A673 (cell line): ENCODE measurements at regions not wholly inside any gene's neighbourhood (a gene's known extent, or its start where the extent isn't known, plus 50 kb on each side); places are given as distances from the start of the nearest gene placed in this dataset.

Experiments used
- BruUV-seq: library from RNA; stranded (reverse); fragments of 400-500 nt; replicated peaks from 2 replicates; lab custom pipeline; 2021; lab: Mats Ljungman, UMichigan
- CTCF ChIA-PET: fragments of 300-600 bp; sonication (Branson Sonifier 250); formaldehyde crosslinking; loops from one replicate; lab custom pipeline; 2022; ENCODE audit warnings: antibody characterized with exemption; lab: Charles Lee
- POLR2A ChIA-PET: fragments of 300-600 bp; sonication (Branson Sonifier 250); formaldehyde crosslinking; loops from one replicate; lab custom pipeline; 2022; ENCODE audit warnings: antibody characterized with exemption; ENCODE audit not compliant: low non-redundant PET; lab: Charles Lee
- DNase-seq: peaks from one replicate; pipeline ENCODE4 v3.0.0-alpha.2; 2015; ENCODE audit warnings: low spot score
- H3K27ac ChIP-seq: fragments of 200-600 bp; sonication (generic); 2 replicates; pipeline ENCODE4 v1.5.1; 2016; ENCODE audit warnings: mixed run types, low read depth, mild to moderate bottlenecking, mixed read lengths, antibody characterized with exemption, low read length; ENCODE audit not compliant: poor library complexity, severe bottlenecking
- H3K27me3 ChIP-seq: fragments of 200-600 bp; sonication (generic); replicated peaks from 2 replicates; pipeline ENCODE4 v1.6.1; 2017; ENCODE audit warnings: mixed run types, low read depth, mild to moderate bottlenecking, mixed read lengths, antibody characterized with exemption, low read length; ENCODE audit not compliant: insufficient read depth, poor library complexity
- H3K36me3 ChIP-seq: fragments of 200-600 bp; sonication (generic); 2 replicates; pipeline ENCODE4 v1.6.1; 2016; ENCODE audit warnings: mixed run types, mild to moderate bottlenecking, mixed read lengths, antibody characterized with exemption, low read length; ENCODE audit not compliant: insufficient read depth, poor library complexity, severe bottlenecking
- H3K4me1 ChIP-seq: fragments of 200-600 bp; sonication (generic); 2 replicates; pipeline ENCODE4 v1.6.1; 2017; ENCODE audit warnings: mixed run types, mild to moderate bottlenecking, mixed read lengths, antibody characterized with exemption, low read length; ENCODE audit not compliant: insufficient read depth, poor library complexity, severe bottlenecking
- H3K4me3 ChIP-seq: fragments of 200-600 bp; sonication (generic); 2 replicates; pipeline ENCODE4 v1.5.1; 2016; ENCODE audit warnings: low read depth, mixed run types, mild to moderate bottlenecking, mixed read lengths, low read length; ENCODE audit not compliant: poor library complexity, severe bottlenecking
- H3K9me3 ChIP-seq: fragments of 200-600 bp; sonication (generic); 2 replicates; pipeline ENCODE4 v1.6.1; 2016; ENCODE audit warnings: mixed run types, low read depth, mild to moderate bottlenecking, mixed read lengths, antibody characterized with exemption, low read length; ENCODE audit not compliant: poor library complexity, severe bottlenecking
- EZH2 ChIP-seq: fragments of 200-600 bp; sonication (generic); IDR thresholded peaks from 2 replicates; pipeline ENCODE4 v1.6.1; 2017; ENCODE audit warnings: borderline replicate concordance, low read depth, mild to moderate bottlenecking, mixed read lengths, antibody characterized with exemption, low read length; ENCODE audit not compliant: poor library complexity, severe bottlenecking
- intact Hi-C: fragments of 100-400 bp; cut with micrococcal nuclease; formaldehyde crosslinking; loops from one replicate; pipeline ENCODE4 v1.10.0; 2022; ENCODE audit not compliant: unreplicated experiment
- TF ChIP-seq, protein P1 (sequence below): fragments of 300-800, 200-600 bp; sonication (generic); conservative IDR thresholded peaks from 2 replicates; pipeline ENCODE4 v1.5.1; 2017; ENCODE audit warnings: low read depth, mild to moderate bottlenecking, antibody characterized with exemption, low read length, moderate library complexity, mixed read lengths

DNA sequence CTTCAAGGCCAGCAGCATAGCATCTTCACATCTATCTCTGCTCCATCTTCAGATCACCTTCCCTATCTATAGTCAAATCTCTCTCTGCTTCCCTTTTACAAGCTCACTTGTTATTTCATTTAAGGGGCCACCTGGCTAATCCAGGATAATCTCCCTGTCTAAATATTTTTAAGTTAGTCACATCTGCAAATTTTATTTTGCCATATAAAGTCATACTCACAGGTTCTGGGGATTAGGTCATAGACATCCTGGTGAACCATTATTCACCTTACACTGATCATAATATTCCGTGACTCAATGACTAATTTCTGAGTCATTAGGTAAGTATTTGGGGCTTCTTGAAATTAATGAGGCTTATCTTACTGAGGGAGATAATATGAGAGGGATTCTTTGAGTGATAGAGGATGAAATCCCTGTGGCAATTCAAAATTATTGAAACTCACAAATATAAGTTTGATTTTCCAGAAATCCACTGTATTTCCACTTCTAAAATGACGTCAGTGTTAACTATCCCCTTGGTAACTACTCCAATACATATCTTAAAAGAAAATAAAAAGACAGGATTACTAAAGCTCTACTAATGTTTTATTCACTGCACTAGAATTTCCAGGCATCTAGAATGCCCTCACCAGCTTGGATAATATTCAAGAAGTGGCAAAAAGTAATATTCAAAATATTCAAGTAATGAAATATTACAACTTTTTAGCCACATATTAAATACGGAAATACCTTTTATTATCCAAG is 93.7 kb upstream of the RBMS3 start:
- Histone ChIP-seq H3K27me3 (no peaks in the 10 kb centered on the region), H3K4me3 (no peak overlapping the region), H3K4me1 (peaks cover 4% of the 10 kb centered on the region), H3K9me3 (no peaks in the 10 kb centered on the region), H3K27ac (no peak overlapping the region), H3K36me3 (no peaks in the 10 kb centered on the region)
- POLR2A ChIA-PET, result no interaction called here
- intact Hi-C loops, result no loop called here
- TF ChIP-seq, protein P1, sequence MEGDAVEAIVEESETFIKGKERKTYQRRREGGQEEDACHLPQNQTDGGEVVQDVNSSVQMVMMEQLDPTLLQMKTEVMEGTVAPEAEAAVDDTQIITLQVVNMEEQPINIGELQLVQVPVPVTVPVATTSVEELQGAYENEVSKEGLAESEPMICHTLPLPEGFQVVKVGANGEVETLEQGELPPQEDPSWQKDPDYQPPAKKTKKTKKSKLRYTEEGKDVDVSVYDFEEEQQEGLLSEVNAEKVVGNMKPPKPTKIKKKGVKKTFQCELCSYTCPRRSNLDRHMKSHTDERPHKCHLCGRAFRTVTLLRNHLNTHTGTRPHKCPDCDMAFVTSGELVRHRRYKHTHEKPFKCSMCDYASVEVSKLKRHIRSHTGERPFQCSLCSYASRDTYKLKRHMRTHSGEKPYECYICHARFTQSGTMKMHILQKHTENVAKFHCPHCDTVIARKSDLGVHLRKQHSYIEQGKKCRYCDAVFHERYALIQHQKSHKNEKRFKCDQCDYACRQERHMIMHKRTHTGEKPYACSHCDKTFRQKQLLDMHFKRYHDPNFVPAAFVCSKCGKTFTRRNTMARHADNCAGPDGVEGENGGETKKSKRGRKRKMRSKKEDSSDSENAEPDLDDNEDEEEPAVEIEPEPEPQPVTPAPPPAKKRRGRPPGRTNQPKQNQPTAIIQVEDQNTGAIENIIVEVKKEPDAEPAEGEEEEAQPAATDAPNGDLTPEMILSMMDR, result no peak
- TF ChIP-seq EZH2, result no peak
- no peak for DNase-seq
- CTCF ChIA-PET, result no interaction called here
- BruUV-seq, result no TSS peak

DNA sequence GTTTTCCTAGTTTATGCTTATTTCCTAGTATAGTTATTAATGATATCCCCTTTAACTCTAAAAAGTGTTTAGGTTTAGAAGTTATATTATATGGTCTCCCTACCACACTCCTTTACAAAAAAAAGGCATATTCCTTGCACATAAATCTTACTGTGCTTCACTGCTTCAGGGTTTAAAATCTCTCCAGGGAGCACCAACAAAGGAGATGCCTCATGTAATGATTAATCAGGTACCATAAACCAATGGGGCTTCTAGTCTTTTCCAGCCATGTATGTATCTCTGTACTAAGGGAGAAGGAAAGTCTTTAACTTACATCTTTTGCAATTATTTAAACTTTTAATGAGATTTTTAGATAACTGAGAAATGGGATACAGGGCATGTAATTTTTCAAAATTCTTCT is 91.5 kb upstream of the RBMS3 start:
- BruUV-seq, result no TSS peak

DNA sequence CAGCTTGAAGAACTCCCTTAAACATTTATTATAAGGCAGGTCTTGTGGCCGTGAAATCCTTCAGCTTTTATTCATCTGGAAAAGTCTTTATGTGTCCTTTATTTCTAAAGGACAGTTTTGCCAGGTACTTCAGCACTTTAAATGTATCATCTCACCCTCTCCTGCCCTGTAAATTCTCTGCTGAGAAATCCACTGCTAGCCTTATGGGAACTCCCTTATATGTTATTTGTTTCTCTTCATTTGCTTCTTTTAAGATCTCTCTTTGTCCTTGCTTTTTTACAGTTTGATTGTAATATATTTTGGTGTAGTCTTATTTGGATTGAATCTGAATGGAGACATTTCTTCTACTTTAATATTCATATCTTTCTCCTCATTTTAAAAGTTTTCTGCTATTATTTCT is 86.7 kb upstream of the RBMS3 start:
- ChIA-PET POLR2A (no interaction called here), CTCF (no interaction called here)
- Histone ChIP-seq H3K4me3 (no peak overlapping the region), H3K27me3 (no peaks in the 10 kb centered on the region), H3K4me1 (no peaks in the 10 kb centered on the region), H3K27ac (no peak overlapping the region), H3K9me3 (peaks cover 6% of the 10 kb centered on the region), H3K36me3 (no peaks in the 10 kb centered on the region)
- no TSS peak for BruUV-seq
- DNase-seq, result no peak
- TF ChIP-seq, protein P1, result no peak
- TF ChIP-seq EZH2, result no peak
- intact Hi-C loops, result no loop called here

More for the DNA sequence above, 91.5 kb upstream of the RBMS3 start:
- H3K9me3 ChIP-seq, result peaks cover 4% of the 10 kb centered on the region
- CTCF ChIA-PET, result interaction anchor here (0.6 kb wide), 1 partner anchor 218 kb away, joined by 7 read pairs; no protein-coding TSS in a partner anchor
- H3K4me1 ChIP-seq, result no peaks in the 10 kb centered on the region
- POLR2A ChIA-PET, result no interaction called here
- TF ChIP-seq, protein P1, result no peak
- TF ChIP-seq EZH2, result no peak
- H3K27me3 ChIP-seq, result no peaks in the 10 kb centered on the region
- DNase-seq, result no peak
- H3K4me3 ChIP-seq, result no peak overlapping the region
- no peaks in the 10 kb centered on the region for H3K36me3 ChIP-seq
- intact Hi-C loops, result no loop called here
- H3K27ac ChIP-seq, result no peak overlapping the region
